OCI-LY3 (cell line): ENCODE measurements at regions not wholly inside any gene's neighbourhood (a gene's known extent, or its start where the extent isn't known, plus 50 kb on each side); places are given as distances from the start of the nearest gene placed in this dataset.

ENCODE experiments used
- H2AFZ ChIP-seq: fragments of 200-600, 300-600 bp; shearing (Covaris generic); 2 replicates; pipeline ENCODE4 v1.6.0; 2014; ENCODE audit warnings: antibody characterized with exemption, low read depth, low read length
- H3K27ac ChIP-seq: fragments of 200-600, 300-600 bp; sonication (generic); 2 replicates; pipeline ENCODE4 v1.5.1; 2014; ENCODE audit warnings: mild to moderate bottlenecking, low read length, moderate library complexity, mixed read lengths
- H3K27me3 ChIP-seq: fragments of 200-600, 300-600 bp; sonication (generic); 2 replicates; pipeline ENCODE4 v1.6.1; 2014; ENCODE audit warnings: low read depth, low read length, mixed read lengths
- H3K36me3 ChIP-seq: fragments of 200-600, 300-600 bp; sonication (generic); replicated peaks from 2 replicates; pipeline ENCODE3; 2014; ENCODE audit warnings: low read depth, low read length, mixed read lengths
- H3K4me1 ChIP-seq: fragments of 300-600, 200-600 bp; sonication (generic); 2 replicates; pipeline ENCODE4 v1.6.1; 2014; ENCODE audit warnings: low read length, mixed read lengths
- H3K4me2 ChIP-seq: fragments of 200-600, 300-600 bp; sonication (generic); 2 replicates; pipeline ENCODE4 v1.6.1; 2014; ENCODE audit warnings: low read length, mixed read lengths
- H3K4me3 ChIP-seq: fragments of 300-600, 200-600 bp; sonication (generic); 2 replicates; pipeline ENCODE4 v1.5.1; 2014; ENCODE audit warnings: antibody characterized with exemption, mild to moderate bottlenecking, low read length, moderate library complexity
- H3K79me2 ChIP-seq: fragments of 300-600, 200-600 bp; shearing (Covaris generic); 2 replicates; pipeline ENCODE4 v1.6.1; 2014; ENCODE audit warnings: mild to moderate bottlenecking, low read length, mixed read lengths
- H3K9ac ChIP-seq: fragments of 300-600, 200-600 bp; shearing (Covaris generic); 2 replicates; pipeline ENCODE4 v1.6.0; 2014; ENCODE audit warnings: mild to moderate bottlenecking, low read length, moderate library complexity
- H3K9me3 ChIP-seq: fragments of 200-600, 300-600 bp; shearing (Covaris generic); 2 replicates; pipeline ENCODE4 v1.6.1; 2014; ENCODE audit warnings: low read length, mixed read lengths; ENCODE audit not compliant: insufficient read depth
- H4K20me1 ChIP-seq: fragments of 200-600, 300-600 bp; sonication (generic); 2 replicates; pipeline ENCODE4 v1.6.1; 2016; ENCODE audit warnings: low read length, mixed read lengths; ENCODE audit not compliant: insufficient read depth
- EZH2phosphoT487 ChIP-seq: fragments of 200-600 bp; shearing (Covaris generic); IDR thresholded peaks from 2 replicates; pipeline ENCODE4 v1.6.1; 2018; ENCODE audit warnings: antibody characterized with exemption, mixed run types, low read depth
- TF ChIP-seq, protein P1 (sequence below): fragments of 200-600, 300-600 bp; sonication (generic); IDR thresholded peaks from 2 replicates; pipeline ENCODE4 v1.5.1; 2014; ENCODE audit warnings: antibody characterized with exemption, low read length, low read depth

DNA sequence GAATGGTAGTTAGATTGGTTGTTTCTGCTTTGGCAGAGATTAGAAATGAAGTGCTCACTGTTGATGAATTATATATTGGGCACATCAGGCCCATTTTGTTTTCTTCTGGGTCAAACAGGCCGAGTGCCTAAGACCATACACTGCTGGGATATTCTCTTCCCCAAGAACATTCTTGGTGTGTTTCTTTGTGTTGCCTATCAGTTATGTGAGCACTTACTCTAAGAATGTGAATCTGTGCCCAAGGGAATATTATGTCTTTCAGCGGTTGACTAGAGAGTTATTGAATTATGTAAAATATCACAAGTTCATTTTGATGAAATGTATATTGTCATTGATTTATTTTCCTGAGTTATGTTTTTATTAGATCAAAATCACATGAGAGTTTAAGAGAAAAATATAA, 255.5 kb upstream of the SMIM30 start:
- Histone ChIP-seq H3K4me2 (no peak overlapping the region), H2AFZ (no peak overlapping the region), H3K4me1 (no peaks in the 10 kb centered on the region), H3K36me3 (no peaks in the 10 kb centered on the region), H3K27ac (no peak overlapping the region), H3K27me3 (no peaks in the 10 kb centered on the region), H3K9me3 (no peaks in the 10 kb centered on the region), H4K20me1 (no peaks in the 10 kb centered on the region), H3K79me2 (no peaks in the 10 kb centered on the region), H3K4me3 (no peak overlapping the region), H3K9ac (no peak overlapping the region)
- TF ChIP-seq, protein P1, sequence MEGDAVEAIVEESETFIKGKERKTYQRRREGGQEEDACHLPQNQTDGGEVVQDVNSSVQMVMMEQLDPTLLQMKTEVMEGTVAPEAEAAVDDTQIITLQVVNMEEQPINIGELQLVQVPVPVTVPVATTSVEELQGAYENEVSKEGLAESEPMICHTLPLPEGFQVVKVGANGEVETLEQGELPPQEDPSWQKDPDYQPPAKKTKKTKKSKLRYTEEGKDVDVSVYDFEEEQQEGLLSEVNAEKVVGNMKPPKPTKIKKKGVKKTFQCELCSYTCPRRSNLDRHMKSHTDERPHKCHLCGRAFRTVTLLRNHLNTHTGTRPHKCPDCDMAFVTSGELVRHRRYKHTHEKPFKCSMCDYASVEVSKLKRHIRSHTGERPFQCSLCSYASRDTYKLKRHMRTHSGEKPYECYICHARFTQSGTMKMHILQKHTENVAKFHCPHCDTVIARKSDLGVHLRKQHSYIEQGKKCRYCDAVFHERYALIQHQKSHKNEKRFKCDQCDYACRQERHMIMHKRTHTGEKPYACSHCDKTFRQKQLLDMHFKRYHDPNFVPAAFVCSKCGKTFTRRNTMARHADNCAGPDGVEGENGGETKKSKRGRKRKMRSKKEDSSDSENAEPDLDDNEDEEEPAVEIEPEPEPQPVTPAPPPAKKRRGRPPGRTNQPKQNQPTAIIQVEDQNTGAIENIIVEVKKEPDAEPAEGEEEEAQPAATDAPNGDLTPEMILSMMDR: no peak
- TF ChIP-seq EZH2phosphoT487: no peak

DNA sequence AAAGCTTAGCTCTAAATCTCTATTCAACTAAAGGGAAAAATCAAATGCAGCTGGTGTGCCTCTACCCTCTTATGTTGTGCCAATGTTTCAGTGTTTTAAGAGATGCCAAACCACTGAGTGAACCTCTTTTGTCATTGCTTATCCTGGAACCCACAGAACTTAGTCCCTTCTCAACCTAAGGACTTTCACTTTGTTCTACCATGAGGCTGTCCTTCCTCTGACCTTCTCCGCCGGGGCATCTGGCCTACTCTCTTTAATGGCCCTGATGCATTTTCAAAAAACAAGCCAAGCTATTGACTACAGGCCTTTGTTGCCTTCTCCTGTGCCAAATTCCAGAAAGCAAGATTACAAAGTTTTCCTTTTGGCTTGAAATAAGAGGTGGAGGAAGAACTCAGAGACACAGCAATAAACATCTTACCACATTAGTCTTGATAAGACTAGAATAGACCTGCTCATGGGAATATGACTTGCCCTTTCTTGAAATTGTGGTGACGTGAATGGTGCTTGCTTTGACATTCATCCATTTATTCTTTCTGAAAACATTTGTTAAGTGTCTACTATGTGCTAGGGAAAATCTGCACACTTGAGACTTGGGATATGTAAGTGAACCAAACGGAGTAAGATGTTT, 253.2 kb upstream of the SMIM30 start:
- Histone ChIP-seq H3K79me2 (no peaks in the 10 kb centered on the region), H3K4me1 (no peaks in the 10 kb centered on the region), H2AFZ (no peak overlapping the region), H3K27me3 (no peaks in the 10 kb centered on the region), H3K9me3 (no peaks in the 10 kb centered on the region), H3K4me2 (no peak overlapping the region), H4K20me1 (no peaks in the 10 kb centered on the region), H3K9ac (no peak overlapping the region), H3K4me3 (no peak overlapping the region), H3K36me3 (no peaks in the 10 kb centered on the region), H3K27ac (no peak overlapping the region)
- TF ChIP-seq, protein P1: no peak
- no peak for TF ChIP-seq EZH2phosphoT487

DNA sequence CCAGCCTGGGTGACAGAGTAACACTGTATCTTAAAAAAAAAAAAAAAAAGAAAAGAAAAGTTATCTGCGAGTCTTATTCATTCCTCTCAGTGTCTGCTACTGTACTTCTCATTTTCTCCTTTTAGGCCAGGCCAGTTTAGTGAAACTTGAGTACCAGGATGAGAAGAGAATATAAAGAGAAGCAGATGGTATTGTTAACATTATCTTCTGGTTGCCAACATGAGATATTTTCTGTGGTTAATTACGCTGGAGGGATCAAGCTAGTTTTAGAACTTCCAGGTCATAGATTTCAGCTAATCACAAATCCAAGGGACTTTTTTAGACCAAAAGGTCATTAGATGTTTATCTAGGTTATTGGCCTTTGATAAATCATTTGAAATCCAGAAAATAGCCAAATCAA, 252.6 kb upstream of the SMIM30 start:
- TF ChIP-seq, protein P1: no peak
- TF ChIP-seq EZH2phosphoT487: no peak
- no peaks in the 10 kb centered on the region for H3K9me3 ChIP-seq
- H3K27ac ChIP-seq: no peak overlapping the region
- H4K20me1 ChIP-seq: no peaks in the 10 kb centered on the region
- no peak overlapping the region for H3K4me3 ChIP-seq
- no peaks in the 10 kb centered on the region for H3K79me2 ChIP-seq
- H2AFZ ChIP-seq: no peak overlapping the region
- no peak overlapping the region for H3K4me2 ChIP-seq
- no peaks in the 10 kb centered on the region for H3K4me1 ChIP-seq
- H3K9ac ChIP-seq: no peak overlapping the region
- no peaks in the 10 kb centered on the region for H3K27me3 ChIP-seq
- H3K36me3 ChIP-seq: no peaks in the 10 kb centered on the region

DNA sequence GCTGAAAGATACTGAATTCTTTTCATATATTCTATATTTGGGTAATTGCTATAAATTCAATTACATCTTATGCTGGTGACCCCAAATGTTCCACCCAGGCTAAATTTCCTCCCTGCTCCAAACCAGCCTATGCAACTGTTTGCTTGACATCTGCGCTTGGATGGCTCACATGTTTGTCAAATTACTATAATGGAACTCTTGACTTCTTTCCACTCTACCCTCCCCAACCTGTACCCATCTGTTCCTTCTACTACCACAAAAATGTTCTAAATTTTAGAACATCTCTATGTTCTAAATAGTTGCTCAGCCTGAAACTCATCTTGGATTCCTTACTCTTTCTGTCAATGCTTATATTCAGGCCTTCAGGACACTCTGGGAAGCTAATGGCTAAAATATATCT, 249.9 kb upstream of the SMIM30 start:
- Histone ChIP-seq H4K20me1 (no peaks in the 10 kb centered on the region), H3K9ac (no peak overlapping the region), H3K9me3 (peaks cover 3% of the 10 kb centered on the region; the same call in 1 of the 2 replicates), H3K27me3 (no peaks in the 10 kb centered on the region), H3K4me2 (no peak overlapping the region), H3K27ac (no peak overlapping the region), H3K36me3 (no peaks in the 10 kb centered on the region), H3K4me1 (peaks cover 9% of the 10 kb centered on the region), H3K4me3 (no peak overlapping the region), H3K79me2 (no peaks in the 10 kb centered on the region), H2AFZ (no peak overlapping the region)
- TF ChIP-seq, protein P1: no peak
- no peak for TF ChIP-seq EZH2phosphoT487
